ENCODE measurements at regions not wholly inside any gene's neighbourhood (a gene's known extent, or its start where the extent isn't known, plus 50 kb on each side); places are given as distances from the start of the nearest gene placed in this dataset.

DNA sequence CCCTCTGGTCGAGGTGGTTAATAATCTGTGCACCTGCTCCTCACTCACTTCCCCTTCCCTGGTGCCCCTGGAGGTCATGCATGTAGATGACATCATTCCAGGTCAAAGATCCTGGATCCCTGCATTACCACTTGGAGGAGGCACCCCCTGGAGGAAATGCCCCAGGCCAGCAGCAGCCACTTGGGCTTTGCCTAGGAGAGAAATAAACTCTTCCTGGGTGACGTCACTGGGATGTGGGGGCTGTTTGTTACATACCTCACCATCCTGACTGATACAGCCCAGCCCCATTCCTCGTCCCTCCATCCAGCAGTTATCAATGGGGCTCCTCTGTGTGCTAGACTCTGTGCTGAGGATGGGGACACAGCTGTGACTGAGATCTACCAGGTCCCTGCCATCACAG lies 433.6 kb downstream of the PTPRU start:
- Mint-ChIP-seq H3K27me3 (ENCODE audit: insufficient read depth) (no peaks in the 10 kb centered on the region; the same call in 1 of the 2 replicates), H3K4me3 (no peak overlapping the region), H3K27ac (no peak overlapping the region), H3K4me1 (ENCODE audit: low read depth) (no peaks in the 10 kb centered on the region), H3K9me3 (no peaks in the 10 kb centered on the region), H3K36me3 (ENCODE audit: low read depth) (no peaks in the 10 kb centered on the region)
- DNase-seq = no peak
- TF ChIP-seq, protein P1, sequence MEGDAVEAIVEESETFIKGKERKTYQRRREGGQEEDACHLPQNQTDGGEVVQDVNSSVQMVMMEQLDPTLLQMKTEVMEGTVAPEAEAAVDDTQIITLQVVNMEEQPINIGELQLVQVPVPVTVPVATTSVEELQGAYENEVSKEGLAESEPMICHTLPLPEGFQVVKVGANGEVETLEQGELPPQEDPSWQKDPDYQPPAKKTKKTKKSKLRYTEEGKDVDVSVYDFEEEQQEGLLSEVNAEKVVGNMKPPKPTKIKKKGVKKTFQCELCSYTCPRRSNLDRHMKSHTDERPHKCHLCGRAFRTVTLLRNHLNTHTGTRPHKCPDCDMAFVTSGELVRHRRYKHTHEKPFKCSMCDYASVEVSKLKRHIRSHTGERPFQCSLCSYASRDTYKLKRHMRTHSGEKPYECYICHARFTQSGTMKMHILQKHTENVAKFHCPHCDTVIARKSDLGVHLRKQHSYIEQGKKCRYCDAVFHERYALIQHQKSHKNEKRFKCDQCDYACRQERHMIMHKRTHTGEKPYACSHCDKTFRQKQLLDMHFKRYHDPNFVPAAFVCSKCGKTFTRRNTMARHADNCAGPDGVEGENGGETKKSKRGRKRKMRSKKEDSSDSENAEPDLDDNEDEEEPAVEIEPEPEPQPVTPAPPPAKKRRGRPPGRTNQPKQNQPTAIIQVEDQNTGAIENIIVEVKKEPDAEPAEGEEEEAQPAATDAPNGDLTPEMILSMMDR (IDR thresholded peaks at IDR 0.05) = no peak

DNA sequence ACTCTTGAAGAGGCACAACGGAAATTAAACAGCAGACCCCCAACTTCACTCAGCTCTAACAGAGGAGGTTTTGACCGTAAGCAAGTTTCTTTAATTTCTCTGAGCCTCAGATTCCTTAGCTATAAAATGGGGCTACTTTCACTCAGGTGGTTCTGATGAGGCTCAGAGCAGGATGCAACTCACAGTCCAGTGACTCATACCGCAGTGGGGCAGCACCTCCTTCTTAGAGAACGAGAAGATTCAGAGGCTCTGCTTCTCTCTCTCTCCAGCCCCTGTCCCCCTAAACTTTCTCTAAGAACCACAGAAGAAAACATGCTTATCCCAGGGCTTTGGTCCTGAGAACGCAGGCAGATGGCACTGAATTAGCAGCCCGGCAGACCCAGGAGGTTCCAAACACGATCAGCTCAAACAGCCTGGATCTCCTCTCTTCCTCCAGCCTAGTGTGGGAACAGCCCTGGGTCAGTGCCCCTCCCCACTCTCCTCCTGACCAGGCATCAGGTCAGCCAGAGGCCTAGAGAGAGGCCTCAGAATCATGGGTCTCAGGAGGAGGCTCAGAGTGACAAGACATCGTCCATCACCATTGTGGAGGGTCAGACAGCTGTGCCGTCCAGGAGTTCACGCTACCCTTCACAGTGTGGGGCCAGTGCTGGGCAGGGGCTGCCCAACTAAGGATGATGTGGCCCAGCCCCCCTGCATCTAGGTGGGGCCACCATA lies 433.0 kb downstream of the PTPRU start:
- Mint-ChIP-seq H3K4me3 (no peak overlapping the region), H3K36me3 (ENCODE audit: low read depth) (no peaks in the 10 kb centered on the region), H3K27ac (no peak overlapping the region), H3K9me3 (no peaks in the 10 kb centered on the region), H3K27me3 (ENCODE audit: insufficient read depth) (no peaks in the 10 kb centered on the region; the same call in 1 of the 2 replicates), H3K4me1 (ENCODE audit: low read depth) (no peaks in the 10 kb centered on the region)
- no peak for DNase-seq
- TF ChIP-seq, protein P1 (IDR thresholded peaks at IDR 0.05) = no peak

DNA sequence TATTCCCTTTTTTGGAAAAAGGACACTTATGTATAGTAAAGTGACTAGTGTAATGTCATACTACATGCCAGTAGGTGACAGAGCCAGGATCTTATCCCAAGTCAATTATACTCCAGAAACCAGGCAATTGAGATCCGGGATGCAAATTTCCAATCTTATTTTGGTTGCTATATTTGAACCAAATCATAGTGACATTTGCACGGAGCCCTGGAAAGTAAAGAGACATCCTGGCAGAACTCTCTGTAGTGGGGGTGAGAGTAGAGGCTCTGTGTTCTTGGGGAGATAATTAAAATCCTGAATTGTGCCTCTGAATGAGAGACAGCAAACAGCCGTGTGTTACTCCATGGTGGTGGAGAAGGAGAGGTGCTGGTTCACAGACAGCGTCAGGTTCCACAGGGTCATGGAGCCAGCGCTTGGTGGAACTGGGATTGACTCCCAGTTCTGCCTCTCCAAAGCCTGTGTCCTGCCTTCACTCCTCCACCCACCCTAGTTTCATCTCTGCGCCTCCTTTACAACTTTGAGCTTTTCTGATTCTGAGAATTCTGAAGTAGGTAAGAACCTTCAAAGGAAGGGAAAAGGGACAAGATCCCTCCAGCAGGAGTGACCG lies 432.3 kb downstream of the PTPRU start:
- DNase-seq = no peak
- no peaks in the 10 kb centered on the region for H3K9me3 Mint-ChIP-seq
- H3K4me3 Mint-ChIP-seq = no peak overlapping the region
- no peaks in the 10 kb centered on the region for H3K4me1 Mint-ChIP-seq (ENCODE audit: low read depth)
- TF ChIP-seq, protein P1 (IDR thresholded peaks at IDR 0.05) = no peak
- H3K27me3 Mint-ChIP-seq (ENCODE audit: insufficient read depth) = no peaks in the 10 kb centered on the region; the same call in 1 of the 2 replicates
- no peak overlapping the region for H3K27ac Mint-ChIP-seq
- no peaks in the 10 kb centered on the region for H3K36me3 Mint-ChIP-seq (ENCODE audit: low read depth)

DNA sequence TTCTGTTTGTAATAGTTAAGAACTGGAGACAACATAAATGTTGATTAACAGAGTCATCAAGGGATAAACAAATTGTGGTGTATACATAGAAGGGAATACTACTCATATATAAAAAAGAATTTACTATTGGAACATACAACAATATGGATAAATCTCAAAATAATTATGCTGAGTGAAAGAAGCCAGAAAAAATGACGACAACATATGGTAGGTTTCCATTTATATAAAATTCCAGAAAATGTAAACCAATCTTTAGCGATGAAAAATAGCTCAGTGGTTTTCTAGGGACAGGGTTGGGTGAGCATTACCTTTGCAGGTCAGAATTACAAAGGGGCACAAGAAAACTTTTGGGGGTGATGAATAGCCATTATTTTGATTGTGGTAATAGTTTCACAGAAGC lies 431.6 kb downstream of the PTPRU start:
- H3K36me3 Mint-ChIP-seq (ENCODE audit: low read depth) = no peaks in the 10 kb centered on the region
- DNase-seq = no peak
- H3K27me3 Mint-ChIP-seq (ENCODE audit: insufficient read depth) = no peaks in the 10 kb centered on the region; the same call in 1 of the 2 replicates
- H3K27ac Mint-ChIP-seq = no peak overlapping the region
- TF ChIP-seq, protein P1 (IDR thresholded peaks at IDR 0.05) = no peak
- no peaks in the 10 kb centered on the region for H3K9me3 Mint-ChIP-seq
- no peaks in the 10 kb centered on the region for H3K4me1 Mint-ChIP-seq (ENCODE audit: low read depth)
- no peak overlapping the region for H3K4me3 Mint-ChIP-seq

DNA sequence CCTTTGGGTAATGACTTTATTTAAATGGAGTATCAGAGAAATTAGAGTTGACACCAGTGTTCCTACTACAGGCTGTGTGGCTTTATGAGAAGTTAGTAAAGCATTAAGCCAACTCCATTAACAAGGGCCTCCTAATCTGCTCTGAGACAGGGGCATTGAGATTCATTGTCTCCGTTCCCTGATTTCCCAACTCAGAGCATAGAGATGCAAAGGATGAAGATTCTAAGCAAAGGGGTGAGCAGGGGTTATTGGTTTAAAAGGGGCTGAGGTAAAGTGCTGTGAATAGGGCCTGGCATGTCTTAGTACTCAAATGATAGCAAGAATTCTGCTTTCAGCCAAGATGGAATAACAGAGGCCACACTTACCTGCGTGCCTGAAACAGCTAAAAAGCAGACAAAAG lies 428.4 kb downstream of the PTPRU start:
- Mint-ChIP-seq H3K4me3 (no peak overlapping the region), H3K27ac (no peak overlapping the region), H3K9me3 (peaks cover 5% of the 10 kb centered on the region), H3K36me3 (ENCODE audit: low read depth) (no peaks in the 10 kb centered on the region), H3K4me1 (ENCODE audit: low read depth) (no peaks in the 10 kb centered on the region), H3K27me3 (ENCODE audit: insufficient read depth) (no peaks in the 10 kb centered on the region; the same call in 1 of the 2 replicates)
- TF ChIP-seq, protein P1 (IDR thresholded peaks at IDR 0.05) = no peak
- DNase-seq = no peak

Measured in HFFc6 (cell line).